Sigmoid colon (tissue), 4 donors: ENCODE measurements at regions not wholly inside any gene's neighbourhood (a gene's known extent, or its start where the extent isn't known, plus 50 kb on each side); places are given as distances from the start of the nearest gene placed in this dataset.

ENCODE experiments used
- CTCF ChIP-seq, 4 experiments: fragments of 450-650 bp in 3 of 4; fragments of 200-600 bp in 1 of 4; IDR thresholded peaks; one replicate each; pipeline ENCODE4 v1.5.1; 2016 to 2019; ENCODE audit warnings: antibody characterized with exemption in 4 of 4, mild to moderate bottlenecking in 3 of 4, moderate library complexity in 2 of 4
- EP300 ChIP-seq, 4 donors: sonication (generic); formaldehyde crosslinking; IDR thresholded peaks; one replicate each; pipeline ENCODE4 v1.6.1; 2017; ENCODE audit warnings: antibody characterized with exemption in 4 of 4
- POLR2A ChIP-seq, 2 donors: fragments of 450-650 bp; IDR thresholded peaks; one replicate each; pipeline ENCODE4 v1.6.1; 2016; ENCODE audit warnings: antibody characterized with exemption in 2 of 2, mild to moderate bottlenecking in 2 of 2, moderate library complexity in 2 of 2
- POLR2AphosphoS5 ChIP-seq, 4 donors: sonication (generic); formaldehyde crosslinking; IDR thresholded peaks; one replicate each; pipeline ENCODE4 v1.6.1; 2017; ENCODE audit warnings: antibody characterized with exemption in 4 of 4

- TF ChIP-seq CTCF (IDR thresholded peaks at IDR 0.05) (no peak), POLR2A (IDR thresholded peaks at IDR 0.05) (no peak), EP300 (IDR thresholded peaks at IDR 0.05) (no peak), POLR2AphosphoS5 (IDR thresholded peaks at IDR 0.05) (no peak)
These were observed 1090.2 kb upstream of the TMEM132C start for GRCh38 chr12:127176804-127177203.
